DMS153 treated with DMSO at 0.1 percent for 48 hours (cell line): ENCODE measurements at regions not wholly inside any gene's neighbourhood (a gene's known extent, or its start where the extent isn't known, plus 50 kb on each side); places are given as distances from the start of the nearest gene placed in this dataset.
"Not testable (repeated sequence)": the region's sequence is repeated elsewhere in the genome, so short reads cannot be mapped to it uniquely, and the experiment has no call there.

ENCODE experiments used
- DNase-seq: peaks from one replicate; lab custom pipeline; 2025; ENCODE audit not compliant: unreplicated experiment; lab: John Stamatoyannopoulos, UW

- DNase-seq, result not testable (repeated sequence)
Measured at GRCh38 chr20:30386099-30386498, 871.4 kb upstream of the DEFB115 start.

- not testable (repeated sequence) for DNase-seq
Measured at GRCh38 chr20:30387823-30388222, 869.6 kb upstream of the DEFB115 start.

GRCh38 chr20:30393523-30393922 lies 863.9 kb upstream of the DEFB115 start:
- not testable (repeated sequence) for DNase-seq

DNA sequence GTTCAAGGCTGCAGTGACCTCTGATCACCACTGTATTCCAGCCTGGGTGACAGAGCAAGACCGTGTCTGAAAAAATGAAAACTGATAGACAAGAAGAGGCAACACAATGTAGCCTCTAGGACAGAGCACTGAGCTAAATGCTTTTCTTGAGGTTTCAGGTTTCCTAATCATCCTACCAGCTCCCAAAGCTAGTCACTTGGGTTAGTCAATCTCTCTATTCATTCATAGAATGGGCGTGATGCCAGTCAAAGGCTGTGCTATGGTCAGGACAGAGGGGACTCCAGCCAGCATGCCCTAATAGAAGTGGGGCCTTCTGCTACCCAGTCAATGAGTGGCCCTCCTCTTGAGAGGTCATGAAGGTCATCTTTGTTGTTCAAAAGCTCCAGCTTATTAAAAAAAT lies 860.4 kb upstream of the DEFB115 start:
- DNase-seq, result not testable (repeated sequence)

DNA sequence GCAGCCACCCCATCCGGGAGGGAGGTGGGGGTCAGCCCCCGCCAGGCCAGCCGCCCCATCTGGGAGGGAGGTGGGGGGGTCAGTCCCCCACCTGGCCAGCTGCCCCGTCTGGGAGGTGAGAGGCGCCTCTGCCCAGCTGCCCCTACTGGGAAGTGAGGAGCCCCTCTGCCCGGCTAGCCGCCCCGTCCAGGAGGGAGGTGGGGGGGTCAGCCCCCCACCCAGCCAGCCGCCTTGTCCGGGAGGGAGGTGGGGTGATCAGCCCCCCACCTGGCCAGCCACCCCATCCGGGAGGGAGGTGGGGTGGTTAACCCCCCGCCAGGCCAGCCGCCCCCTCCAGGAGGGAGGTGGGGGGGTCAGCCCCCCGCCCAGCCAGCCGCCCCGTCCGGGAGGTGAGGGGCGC lies 852.4 kb upstream of the DEFB115 start:
- DNase-seq, result not testable (repeated sequence)

DNA sequence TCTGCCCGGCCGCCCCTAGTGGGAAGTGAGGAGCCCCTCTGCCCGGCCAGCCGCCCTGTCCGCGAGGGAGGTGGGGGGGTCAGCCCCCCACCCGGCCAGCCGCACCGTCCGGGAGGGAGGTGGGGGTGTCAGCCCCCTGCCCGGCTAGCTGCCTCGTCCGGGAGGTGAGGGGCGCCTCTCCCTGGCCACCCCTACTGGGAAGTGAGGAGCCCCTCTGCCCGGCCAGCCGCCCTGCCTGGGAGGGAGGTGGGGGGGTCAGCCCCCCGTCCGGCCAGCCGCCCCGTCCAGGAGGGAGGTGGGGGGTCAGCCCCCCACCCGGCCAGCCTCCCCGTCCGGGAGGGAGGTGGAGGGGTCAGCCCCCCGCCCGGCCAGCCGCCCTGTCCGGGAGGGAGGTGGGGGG lies 851.9 kb upstream of the DEFB115 start:
- DNase-seq, result not testable (repeated sequence)

GRCh38 chr20:30406370-30406769 lies 851.1 kb upstream of the DEFB115 start:
- DNase-seq, result not testable (repeated sequence)

GRCh38 chr20:30412972-30413371 lies 844.5 kb upstream of the DEFB115 start:
- no peak for DNase-seq

DNA sequence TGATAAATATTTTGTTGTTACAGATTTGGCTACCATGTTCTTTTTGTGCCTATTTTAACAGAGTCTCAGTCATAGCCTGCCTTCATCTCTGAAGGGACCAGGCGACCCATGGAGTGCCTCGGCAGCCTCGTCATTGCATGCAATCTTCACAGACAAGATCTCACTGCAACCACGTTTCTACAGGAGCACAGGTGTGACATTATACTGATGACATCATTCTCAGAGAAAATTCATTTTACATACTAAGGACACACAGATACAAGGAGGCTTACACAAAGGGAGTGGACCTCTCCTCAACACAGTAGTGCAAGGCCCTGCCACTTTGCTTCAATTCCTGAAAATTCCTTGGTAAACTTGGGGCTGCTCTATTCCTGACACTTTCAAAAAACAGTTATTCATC lies 840.1 kb upstream of the DEFB115 start:
- DNase-seq, result not testable (repeated sequence)

GRCh38 chr20:30418378-30418777 lies 839.1 kb upstream of the DEFB115 start:
- not testable (repeated sequence) for DNase-seq

GRCh38 chr20:30419466-30419865 lies 838.0 kb upstream of the DEFB115 start:
- DNase-seq, result no peak

GRCh38 chr20:30419871-30420420 lies 837.5 kb upstream of the DEFB115 start:
- DNase-seq, result not testable (repeated sequence)
